ENCODE measurements at regions not wholly inside any gene's neighbourhood (a gene's known extent, or its start where the extent isn't known, plus 50 kb on each side); places are given as distances from the start of the nearest gene placed in this dataset.

DNA sequence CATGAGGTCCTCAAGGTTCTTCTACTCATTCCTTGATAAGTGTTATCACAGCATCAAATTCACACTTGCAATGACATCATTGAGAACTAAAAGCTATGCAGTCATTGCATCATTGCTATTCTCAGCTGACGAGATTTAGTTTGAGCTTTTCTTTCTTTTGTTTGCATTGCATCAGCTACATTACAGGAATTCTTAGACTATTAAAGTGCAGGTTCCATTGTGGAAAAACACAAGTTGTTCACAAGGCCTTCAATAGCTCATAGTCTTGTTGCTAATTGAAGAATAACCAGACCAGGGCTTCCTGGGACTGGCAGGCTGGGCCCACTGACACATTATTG is 139.3 kb downstream of the CXCL12 start:
- Histone ChIP-seq H3K27me3 (replicated peaks in 1 of 4; ENCODE audit: control insufficient read depth in 3 of 4, extremely low read depth in 1 of 4, insufficient read depth in 3 of 4, low read length in 3 of 4) (peaks cover 0 to 2% (median 0%) of the 10 kb centered on the region in 4 experiments; a peak in 3 of 7 replicates), H3K79me1 (ENCODE audit: low read depth, low read length) (no peaks in the 10 kb centered on the region), H2AFZ (ENCODE audit: low read length) (no peak overlapping the region), H3K4ac (replicated peaks; ENCODE audit: insufficient read length, low read depth, low read length) (no peak overlapping the region), H3K79me2 (ENCODE audit: control insufficient read depth in 1 of 2, insufficient read depth in 2 of 2, low read length in 2 of 2) (no peaks in the 10 kb centered on the region), H2BK12ac (ENCODE audit: low read depth, low read length) (no peak overlapping the region), H3K4me2 (ENCODE audit: insufficient read depth in 1 of 2, low read depth in 2 of 2, low read length in 2 of 2) (no peak overlapping the region), H3K56ac (replicated peaks; ENCODE audit: insufficient read length, low read depth, low read length) (no peak overlapping the region), H4K20me1 (replicated peaks in 1 of 2; ENCODE audit: control insufficient read depth in 1 of 2, insufficient read depth in 2 of 2, low read length in 2 of 2) (no peaks in the 10 kb centered on the region), H2BK15ac (ENCODE audit: low read length) (no peak overlapping the region), H3K36me3 (ENCODE audit: control insufficient read depth in 2 of 4, insufficient read depth in 4 of 4, low read length in 3 of 4) (no peaks in the 10 kb centered on the region), H2BK120ac (replicated peaks; ENCODE audit: low read depth, low read length) (no peak overlapping the region), H3K9ac (replicated peaks in 1 of 4; ENCODE audit: extremely low read depth in 1 of 4, low read depth in 3 of 4, low read length in 3 of 4) (no peak overlapping the region), H3K4me1 (replicated peaks in 1 of 4; ENCODE audit: control insufficient read depth in 3 of 4, insufficient read depth in 4 of 4, low read length in 3 of 4) (peaks cover 0 to 3% (median 0%) of the 10 kb centered on the region in 4 experiments; a peak in 2 of 7 replicates), H2AK5ac (ENCODE audit: low read depth, low read length) (no peak overlapping the region), H2BK5ac (ENCODE audit: low read depth, low read length) (no peak overlapping the region), H4K5ac (ENCODE audit: insufficient read length, low read depth, low read length) (no peak overlapping the region), H4K91ac (replicated peaks; ENCODE audit: insufficient read length, low read length) (no peak overlapping the region), H3K18ac (ENCODE audit: extremely low read depth, low read length) (no peak overlapping the region), H4K8ac (ENCODE audit: extremely low read depth, insufficient read depth, low read length) (no peak overlapping the region), H2BK20ac (ENCODE audit: low read length) (no peak overlapping the region), H3K4me3 (ENCODE audit: extremely low read depth in 1 of 4, insufficient read depth in 2 of 4, low read depth in 3 of 4, low read length in 4 of 4) (no peak overlapping the region), H3K27ac (ENCODE audit: low read depth, low read length) (no peak overlapping the region), H3K14ac (ENCODE audit: insufficient read length) (no peak overlapping the region), H3K9me3 (ENCODE audit: insufficient read depth in 2 of 2, low read depth in 1 of 2, low read length in 1 of 2) (no peaks in the 10 kb centered on the region), H3K23me2 (ENCODE audit: low read depth, low read length) (peaks cover 2% of the 10 kb centered on the region; the same call in 1 of the 2 replicates), H3K23ac (ENCODE audit: insufficient read length) (no peak overlapping the region)
- CTCF ChIA-PET (ENCODE audit: partially characterized antibody) = no interaction called here
- no peak for DNase-seq (ENCODE audit: low read depth in 1 of 2, low spot score in 2 of 2)
- POLR2A ChIA-PET (ENCODE audit: partially characterized antibody) = no interaction called here
- no peak for TF ChIP-seq HDAC2 (IDR thresholded peaks at IDR 0.05; ENCODE audit: borderline replicate concordance in 1 of 2, low read depth in 2 of 2, low read length in 2 of 2)
- TF ChIP-seq MAFK (IDR thresholded peaks at IDR 0.05; ENCODE audit: low read depth, low read length) = no peak
- no peak for TF ChIP-seq TCF12 (IDR thresholded peaks at IDR 0.05; ENCODE audit: low read depth, low read length)
- no peak for TF ChIP-seq SIN3A (conservative IDR thresholded peaks at IDR 0.05 in 1 of 2, IDR thresholded peaks at IDR 0.05 in 1 of 2; ENCODE audit: low read depth in 1 of 2, low read length in 2 of 2)
- TF ChIP-seq SIX5 (IDR thresholded peaks at IDR 0.05; ENCODE audit: low read depth, low read length) = no peak
- no peak for TF ChIP-seq FOSL1 (IDR thresholded peaks at IDR 0.05; ENCODE audit: insufficient read depth, low read depth, low read length)
- no peak for TF ChIP-seq BRCA1 (IDR thresholded peaks at IDR 0.05; ENCODE audit: low read depth, low read length)
- TF ChIP-seq YY1 (IDR thresholded peaks at IDR 0.05; ENCODE audit: low read depth, low read length) = no peak
- no peak for TF ChIP-seq EGR1 (IDR thresholded peaks at IDR 0.05; ENCODE audit: borderline replicate concordance, low read depth, low read length)
- no peak for TF ChIP-seq KDM1A (IDR thresholded peaks at IDR 0.05; ENCODE audit: borderline replicate concordance, low read length)
- TF ChIP-seq SAP30 (IDR thresholded peaks at IDR 0.05; ENCODE audit: insufficient read depth, insufficient replicate concordance, low read length) = no peak
- TF ChIP-seq SUZ12 (IDR thresholded peaks at IDR 0.05; ENCODE audit: low read length) = no peak
- no peak for TF ChIP-seq KDM4A (IDR thresholded peaks at IDR 0.05; ENCODE audit: low read depth, low read length, severe bottlenecking)
- TF ChIP-seq TAF7 (optimal IDR thresholded peaks at IDR 0.05; ENCODE audit: borderline replicate concordance, low read depth, low read length) = no peak
- TF ChIP-seq SRF (IDR thresholded peaks at IDR 0.05; ENCODE audit: low read depth, low read length) = no peak
- TF ChIP-seq CREB1 (IDR thresholded peaks at IDR 0.05) = no peak
- FAIRE-seq = no peak
- WGBS, 2 experiments (ENCODE audit: extremely low coverage in 1 of 2, insufficient coverage in 1 of 2, insufficient read length in 1 of 2, insufficient replicate concordance in 2 of 2, low coverage in 1 of 2, low lambda C conversion rate in 2 of 2, missing lambda C conversion rate in 1 of 2) = 46% methylated on average over 1 of the region's 1 CpG; no CpG with 5 or more reads in 1 of the 2 experiments

Data from H1 (cell line).